OCI-LY1 (cell line): ENCODE measurements at regions not wholly inside any gene's neighbourhood (a gene's known extent, or its start where the extent isn't known, plus 50 kb on each side); places are given as distances from the start of the nearest gene placed in this dataset.

Experiments
- H2AFZ ChIP-seq: fragments of 200-600 bp; sonication (generic), shearing (Covaris generic); 2 replicates; pipeline ENCODE4 v1.6.0; 2014; ENCODE audit warnings: antibody characterized with exemption, mild to moderate bottlenecking, low read length
- H3F3A ChIP-seq: fragments of 200-600 bp; sonication (generic), shearing (Covaris generic); 2 replicates; pipeline ENCODE4 v1.6.0; 2014; ENCODE audit warnings: mild to moderate bottlenecking, antibody characterized with exemption, low read length, moderate library complexity; ENCODE audit not compliant: insufficient read depth
- H3K27ac ChIP-seq: fragments of 200-600 bp; sonication (generic); 2 replicates; pipeline ENCODE4 v1.5.1; 2014; ENCODE audit warnings: low read length, mixed run types, mild to moderate bottlenecking, low read depth; ENCODE audit not compliant: poor library complexity, severe bottlenecking
- H3K27me3 ChIP-seq: fragments of 200-600 bp; sonication (generic); 2 replicates; pipeline ENCODE4 v1.6.0; 2014; ENCODE audit warnings: antibody characterized with exemption, mild to moderate bottlenecking, low read length, moderate library complexity; ENCODE audit not compliant: insufficient read depth
- H3K36me3 ChIP-seq: fragments of 200-600 bp; sonication (generic); 2 replicates; pipeline ENCODE4 v1.6.1; 2014; ENCODE audit warnings: mild to moderate bottlenecking, antibody characterized with exemption, low read length, moderate library complexity, mixed read lengths; ENCODE audit not compliant: insufficient read depth
- H3K4me1 ChIP-seq: fragments of 200-600 bp; sonication (generic); 2 replicates; pipeline ENCODE4 v1.5.1; 2014; ENCODE audit warnings: mild to moderate bottlenecking, low read length, moderate library complexity; ENCODE audit not compliant: insufficient read depth, severe bottlenecking
- H3K4me2 ChIP-seq: fragments of 200-600 bp; sonication (generic), shearing (Covaris generic); 2 replicates; pipeline ENCODE4 v1.6.1; 2014; ENCODE audit warnings: low read length
- H3K4me3 ChIP-seq: fragments of 200-600 bp; sonication (generic); 2 replicates; pipeline ENCODE4 v1.5.1; 2014; ENCODE audit warnings: low read length, low read depth, mild to moderate bottlenecking, mixed read lengths; ENCODE audit not compliant: poor library complexity, severe bottlenecking
- H3K79me2 ChIP-seq: fragments of 200-600 bp; shearing (Covaris generic); 2 replicates; pipeline ENCODE4 v1.6.1; 2016; ENCODE audit warnings: mixed run types, low read length, mixed read lengths; ENCODE audit not compliant: insufficient read depth
- H3K9ac ChIP-seq: fragments of 200-600 bp; sonication (generic), shearing (Covaris generic); 2 replicates; pipeline ENCODE4 v1.6.1; 2014; ENCODE audit warnings: mild to moderate bottlenecking, low read length, mixed read lengths
- H3K9me2 ChIP-seq: fragments of 200-600 bp; sonication (generic), shearing (Covaris generic); 2 replicates; pipeline ENCODE4 v1.6.1; 2014; ENCODE audit warnings: low read depth, mild to moderate bottlenecking, low read length, mixed read lengths
- H3K9me3 ChIP-seq: fragments of 200-600 bp; shearing (Covaris generic); 2 replicates; pipeline ENCODE4 v1.6.1; 2014; ENCODE audit warnings: low read length, mixed read lengths
- H4K20me1 ChIP-seq: fragments of 200-600 bp; sonication (generic), shearing (Covaris generic); 2 replicates; pipeline ENCODE4 v1.6.0; 2016; ENCODE audit warnings: mild to moderate bottlenecking, low read length; ENCODE audit not compliant: insufficient read depth
- EZH2 ChIP-seq: fragments of 200-600 bp; sonication (generic), shearing (Covaris generic); IDR thresholded peaks from 2 replicates; pipeline ENCODE4 v1.8.0; 2017; ENCODE audit warnings: borderline replicate concordance, mixed run types, mild to moderate bottlenecking, antibody characterized with exemption, low read length, moderate library complexity, mixed read lengths
- TF ChIP-seq, protein P1 (sequence below): fragments of 200-600 bp; sonication (generic), shearing (Covaris generic); IDR thresholded peaks from 2 replicates; pipeline ENCODE4 v1.5.1; 2017; ENCODE audit warnings: mild to moderate bottlenecking, antibody characterized with exemption, low read length, moderate library complexity, mixed read lengths

GRCh38 chr16:55120826-55121225 is 190.2 kb downstream of the IRX5 start:
- H3K9ac ChIP-seq, result no peak overlapping the region
- H3K36me3 ChIP-seq, result no peaks in the 10 kb centered on the region
- H3K4me3 ChIP-seq, result no peak overlapping the region
- TF ChIP-seq, protein P1, sequence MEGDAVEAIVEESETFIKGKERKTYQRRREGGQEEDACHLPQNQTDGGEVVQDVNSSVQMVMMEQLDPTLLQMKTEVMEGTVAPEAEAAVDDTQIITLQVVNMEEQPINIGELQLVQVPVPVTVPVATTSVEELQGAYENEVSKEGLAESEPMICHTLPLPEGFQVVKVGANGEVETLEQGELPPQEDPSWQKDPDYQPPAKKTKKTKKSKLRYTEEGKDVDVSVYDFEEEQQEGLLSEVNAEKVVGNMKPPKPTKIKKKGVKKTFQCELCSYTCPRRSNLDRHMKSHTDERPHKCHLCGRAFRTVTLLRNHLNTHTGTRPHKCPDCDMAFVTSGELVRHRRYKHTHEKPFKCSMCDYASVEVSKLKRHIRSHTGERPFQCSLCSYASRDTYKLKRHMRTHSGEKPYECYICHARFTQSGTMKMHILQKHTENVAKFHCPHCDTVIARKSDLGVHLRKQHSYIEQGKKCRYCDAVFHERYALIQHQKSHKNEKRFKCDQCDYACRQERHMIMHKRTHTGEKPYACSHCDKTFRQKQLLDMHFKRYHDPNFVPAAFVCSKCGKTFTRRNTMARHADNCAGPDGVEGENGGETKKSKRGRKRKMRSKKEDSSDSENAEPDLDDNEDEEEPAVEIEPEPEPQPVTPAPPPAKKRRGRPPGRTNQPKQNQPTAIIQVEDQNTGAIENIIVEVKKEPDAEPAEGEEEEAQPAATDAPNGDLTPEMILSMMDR, result no peak
- TF ChIP-seq EZH2, result no peak
- no peak overlapping the region for H3K27ac ChIP-seq
- no peak overlapping the region for H3K4me2 ChIP-seq
- H4K20me1 ChIP-seq, result no peaks in the 10 kb centered on the region
- H3K79me2 ChIP-seq, result no peaks in the 10 kb centered on the region
- H3K27me3 ChIP-seq, result no peaks in the 10 kb centered on the region
- no peaks in the 10 kb centered on the region for H3K4me1 ChIP-seq
- no peaks in the 10 kb centered on the region for H3F3A ChIP-seq
- H3K9me2 ChIP-seq, result no peaks in the 10 kb centered on the region
- H2AFZ ChIP-seq, result no peak overlapping the region
- H3K9me3 ChIP-seq, result no peaks in the 10 kb centered on the region

GRCh38 chr16:55123652-55124051 is 193.0 kb downstream of the IRX5 start:
- H3K4me1 ChIP-seq, result no peaks in the 10 kb centered on the region
- H2AFZ ChIP-seq, result no peak overlapping the region
- TF ChIP-seq, protein P1, result no peak
- TF ChIP-seq EZH2, result no peak
- no peak overlapping the region for H3K4me3 ChIP-seq
- no peaks in the 10 kb centered on the region for H3K27me3 ChIP-seq
- no peak overlapping the region for H3K9ac ChIP-seq
- H3K4me2 ChIP-seq, result no peak overlapping the region
- H3K79me2 ChIP-seq, result no peaks in the 10 kb centered on the region
- H3K9me3 ChIP-seq, result no peaks in the 10 kb centered on the region
- no peaks in the 10 kb centered on the region for H4K20me1 ChIP-seq
- no peaks in the 10 kb centered on the region for H3K9me2 ChIP-seq
- no peak overlapping the region for H3K27ac ChIP-seq
- no peaks in the 10 kb centered on the region for H3F3A ChIP-seq
- H3K36me3 ChIP-seq, result no peaks in the 10 kb centered on the region

- no peaks in the 10 kb centered on the region for H3F3A ChIP-seq
- H3K79me2 ChIP-seq, result no peaks in the 10 kb centered on the region
- no peak for TF ChIP-seq EZH2
- TF ChIP-seq, protein P1, result no peak
- no peaks in the 10 kb centered on the region for H3K9me3 ChIP-seq
- H3K27ac ChIP-seq, result no peak overlapping the region
- H3K9ac ChIP-seq, result no peak overlapping the region
- H3K4me1 ChIP-seq, result no peaks in the 10 kb centered on the region
- no peaks in the 10 kb centered on the region for H4K20me1 ChIP-seq
- H3K4me2 ChIP-seq, result no peak overlapping the region
- no peaks in the 10 kb centered on the region for H3K36me3 ChIP-seq
- no peak overlapping the region for H2AFZ ChIP-seq
- H3K4me3 ChIP-seq, result no peak overlapping the region
- H3K27me3 ChIP-seq, result no peaks in the 10 kb centered on the region
- no peaks in the 10 kb centered on the region for H3K9me2 ChIP-seq
These were observed 195.2 kb downstream of the IRX5 start for GRCh38 chr16:55125818-55126385.
